ENCODE measurements at regions not wholly inside any gene's neighbourhood (a gene's known extent, or its start where the extent isn't known, plus 50 kb on each side); places are given as distances from the start of the nearest gene placed in this dataset.

- Histone ChIP-seq H3K4me1 (no peaks in the 10 kb centered on the region), H3K4me3 (no peak overlapping the region), H3K27ac (no peak overlapping the region), H3K4me2 (no peak overlapping the region), H3K9me3 (no peaks in the 10 kb centered on the region)
- CTCF ChIA-PET, result no interaction called here
- TF ChIP-seq HOXB13 (CRISPR knock-in tag; IDR thresholded peaks at IDR 0.05; ENCODE audit: low read depth) (no peak), KDM5A (IDR thresholded peaks at IDR 0.05) (no peak), RNF2 (IDR thresholded peaks at IDR 0.05; ENCODE audit: borderline replicate concordance, low read depth) (no peak), MAFK (IDR thresholded peaks at IDR 0.05; ENCODE audit: partially characterized antibody) (no peak), BHLHE40 (IDR thresholded peaks at IDR 0.05; ENCODE audit: low read depth, low read length) (no peak), NFE2L2 (conservative IDR thresholded peaks at IDR 0.05; ENCODE audit: low read length) (no peak), EP300 (IDR thresholded peaks at IDR 0.05) (no peak), NPAS2 (CRISPR knock-in tag; IDR thresholded peaks at IDR 0.05; ENCODE audit: borderline replicate concordance) (no peak), SMC3 (IDR thresholded peaks at IDR 0.05) (no peak), RAD21 (conservative IDR thresholded peaks at IDR 0.05 in 1 of 2, IDR thresholded peaks at IDR 0.05 in 1 of 2) (no peak), BCL3 (IDR thresholded peaks at IDR 0.05) (no peak), HOXB5 (CRISPR knock-in tag; IDR thresholded peaks at IDR 0.05) (no peak), CBX8 (IDR thresholded peaks at IDR 0.05) (no peak), HES2 (IDR thresholded peaks at IDR 0.05) (no peak), GATA3 (IDR thresholded peaks at IDR 0.05; ENCODE audit: borderline replicate concordance) (no peak)
- TF ChIP-seq, protein P1, sequence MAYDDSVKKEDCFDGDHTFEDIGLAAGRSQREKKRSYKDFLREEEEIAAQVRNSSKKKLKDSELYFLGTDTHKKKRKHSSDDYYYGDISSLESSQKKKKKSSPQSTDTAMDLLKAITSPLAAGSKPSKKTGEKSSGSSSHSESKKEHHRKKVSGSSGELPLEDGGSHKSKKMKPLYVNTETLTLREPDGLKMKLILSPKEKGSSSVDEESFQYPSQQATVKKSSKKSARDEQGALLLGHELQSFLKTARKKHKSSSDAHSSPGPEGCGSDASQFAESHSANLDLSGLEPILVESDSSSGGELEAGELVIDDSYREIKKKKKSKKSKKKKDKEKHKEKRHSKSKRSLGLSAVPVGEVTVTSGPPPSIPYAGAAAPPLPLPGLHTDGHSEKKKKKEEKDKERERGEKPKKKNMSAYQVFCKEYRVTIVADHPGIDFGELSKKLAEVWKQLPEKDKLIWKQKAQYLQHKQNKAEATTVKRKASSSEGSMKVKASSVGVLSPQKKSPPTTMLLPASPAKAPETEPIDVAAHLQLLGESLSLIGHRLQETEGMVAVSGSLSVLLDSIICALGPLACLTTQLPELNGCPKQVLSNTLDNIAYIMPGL (CRISPR knock-in tag; IDR thresholded peaks at IDR 0.05; ENCODE audit: borderline replicate concordance), result no peak
- no peak for DNase-seq (ENCODE audit: low read depth in 1 of 2, low spot score in 1 of 2)
- no peak for ATAC-seq
- 2% methylated on average over 3 of the region's 3 CpGs for WGBS (ENCODE audit: missing lambda C conversion rate)
- POLR2A ChIA-PET, result no interaction called here
- FAIRE-seq, result no peak
These were observed 526.7 kb downstream of the RIT2 start for GRCh38 chr18:42588786-42589185.

- FAIRE-seq, result no peak
- TF ChIP-seq MAFK (IDR thresholded peaks at IDR 0.05; ENCODE audit: partially characterized antibody), result peak; percentile 2
- no peak for TF ChIP-seq FOSL2 (IDR thresholded peaks at IDR 0.05)
- TF ChIP-seq FOSL2 (CRISPR knock-in tag; IDR thresholded peaks at IDR 0.05), result no peak
- Histone ChIP-seq H3K4me3 (no peak overlapping the region), H3K4me2 (no peak overlapping the region), H3K27ac (no peak overlapping the region), H3K4me1 (no peaks in the 10 kb centered on the region), H3K9me3 (no peaks in the 10 kb centered on the region)
- DNase-seq (ENCODE audit: low read depth in 1 of 2, low spot score in 1 of 2), result no peak
- ChIA-PET POLR2A (no interaction called here), CTCF (no interaction called here)
- ATAC-seq, result no peak
These were observed 510.7 kb downstream of the RIT2 start for GRCh38 chr18:42604820-42605219.

- no peak overlapping the region for H3K4me3 ChIP-seq
- POLR2A ChIA-PET, result no interaction called here
- H3K4me1 ChIP-seq, result no peaks in the 10 kb centered on the region
- ATAC-seq (no peak), FAIRE-seq (no peak), DNase-seq (ENCODE audit: low read depth in 1 of 2, low spot score in 1 of 2) (no peak)
- no peaks in the 10 kb centered on the region for H3K9me3 ChIP-seq
- no peak overlapping the region for H3K4me2 ChIP-seq
- no peak overlapping the region for H3K27ac ChIP-seq
- WGBS (ENCODE audit: missing lambda C conversion rate), result 10% methylated on average over 4 of the region's 4 CpGs
- CTCF ChIA-PET, result interaction anchor here (1.2 kb wide), 1 partner anchor 11 kb away, joined by 3 read pairs; no protein-coding TSS in a partner anchor
- no peak for TF ChIP-seq JUN (IDR thresholded peaks at IDR 0.05)
- no peak for TF ChIP-seq HOXB5 (CRISPR knock-in tag; IDR thresholded peaks at IDR 0.05)
- TF ChIP-seq HEYL (CRISPR knock-in tag; IDR thresholded peaks at IDR 0.05), result no peak
- TF ChIP-seq ZNF302 (CRISPR knock-in tag; IDR thresholded peaks at IDR 0.05), result no peak
- TF ChIP-seq HOXB13 (CRISPR knock-in tag; IDR thresholded peaks at IDR 0.05; ENCODE audit: low read depth), result no peak
- TF ChIP-seq ZFP36 (IDR thresholded peaks at IDR 0.05; ENCODE audit: borderline replicate concordance, partially characterized antibody), result no peak
- no peak for TF ChIP-seq MAZ (IDR thresholded peaks at IDR 0.05; ENCODE audit: borderline replicate concordance, low read depth, low read length)
- no peak for TF ChIP-seq BCL3 (IDR thresholded peaks at IDR 0.05)
- TF ChIP-seq ZC3H11A (IDR thresholded peaks at IDR 0.05), result no peak
- TF ChIP-seq, protein P1 (CRISPR knock-in tag; IDR thresholded peaks at IDR 0.05; ENCODE audit: borderline replicate concordance), result no peak
- TF ChIP-seq MAFK (IDR thresholded peaks at IDR 0.05; ENCODE audit: partially characterized antibody), result no peak
- TF ChIP-seq MYC (IDR thresholded peaks at IDR 0.05; ENCODE audit: borderline replicate concordance, low read length), result no peak
- TF ChIP-seq RAD21 (conservative IDR thresholded peaks at IDR 0.05 in 1 of 2, IDR thresholded peaks at IDR 0.05 in 1 of 2), result no peak
- TF ChIP-seq SREBF2 (IDR thresholded peaks at IDR 0.05), result no peak
- TF ChIP-seq PBX3 (IDR thresholded peaks at IDR 0.05), result no peak
These were observed 508.5 kb downstream of the RIT2 start for GRCh38 chr18:42606886-42607495.
